NT2/D1 (cell line): ENCODE measurements at regions not wholly inside any gene's neighbourhood (a gene's known extent, or its start where the extent isn't known, plus 50 kb on each side); places are given as distances from the start of the nearest gene placed in this dataset.

Experiments used
- YY1 ChIP-seq: IDR thresholded peaks from 2 replicates; pipeline ENCODE4 v1.6.1; 2011; ENCODE audit not compliant: insufficient read length, insufficient read depth
- ZNF274 ChIP-seq: IDR thresholded peaks from 2 replicates; pipeline ENCODE4 v1.6.1; 2011; ENCODE audit warnings: mild to moderate bottlenecking, low read depth, low read length

GRCh38 chr5:31114817-31115216 lies 78.7 kb upstream of the CDH6 start:
- TF ChIP-seq YY1 (no peak), ZNF274 (no peak)
